ENCODE measurements at regions not wholly inside any gene's neighbourhood (a gene's known extent, or its start where the extent isn't known, plus 50 kb on each side); places are given as distances from the start of the nearest gene placed in this dataset.
"Not testable (repeated sequence)": the region's sequence is repeated elsewhere in the genome, so short reads cannot be mapped to it uniquely, and the experiment has no call there.

GRCh38 chr5:12658871-12659446 lies 754.7 kb upstream of the CTNND2 start:
- DNase-seq = no peak

- DNase-seq = not testable (repeated sequence)
Observed at GRCh38 chr5:12657914-12658474, 753.7 kb upstream of the CTNND2 start.

- no peak for DNase-seq
Observed at GRCh38 chr5:12655675-12656074, 751.4 kb upstream of the CTNND2 start.

- DNase-seq = no peak
Observed at GRCh38 chr5:12652201-12652600, 748.0 kb upstream of the CTNND2 start.

GRCh38 chr5:12648558-12648957 lies 744.3 kb upstream of the CTNND2 start:
- DNase-seq = no peak

GRCh38 chr5:12647613-12648012 lies 743.4 kb upstream of the CTNND2 start:
- no peak for DNase-seq

GRCh38 chr5:12645582-12645981 lies 741.3 kb upstream of the CTNND2 start:
- no peak for DNase-seq

- DNase-seq = no peak
Observed at GRCh38 chr5:12636209-12636608, 732.0 kb upstream of the CTNND2 start.

GRCh38 chr5:12626556-12626955 lies 722.3 kb upstream of the CTNND2 start:
- no peak for DNase-seq

GRCh38 chr5:12625667-12626263 lies 721.5 kb upstream of the CTNND2 start:
- DNase-seq = no peak

GRCh38 chr5:12624776-12625560 lies 720.7 kb upstream of the CTNND2 start:
- DNase-seq = no peak

GRCh38 chr5:12623408-12623807 lies 719.2 kb upstream of the CTNND2 start:
- DNase-seq = no peak

- DNase-seq = no peak
Observed at GRCh38 chr5:12616093-12616492, 711.8 kb upstream of the CTNND2 start.

- DNase-seq = no peak
Observed at GRCh38 chr5:12615141-12615820, 711.0 kb upstream of the CTNND2 start.

- no peak for DNase-seq
Observed at GRCh38 chr5:12614608-12615007, 710.4 kb upstream of the CTNND2 start.

- DNase-seq = no peak
Observed at GRCh38 chr5:12611132-12611531, 706.9 kb upstream of the CTNND2 start.

GRCh38 chr5:12607817-12608216 lies 703.6 kb upstream of the CTNND2 start:
- not testable (repeated sequence) for DNase-seq

GRCh38 chr5:12592228-12592627 lies 688.0 kb upstream of the CTNND2 start:
- DNase-seq = no peak

- DNase-seq = no peak
Observed at GRCh38 chr5:12586406-12586805, 682.2 kb upstream of the CTNND2 start.

GRCh38 chr5:12578803-12579202 lies 674.6 kb upstream of the CTNND2 start:
- DNase-seq = not testable (repeated sequence)

GRCh38 chr5:12576953-12577352 lies 672.7 kb upstream of the CTNND2 start:
- DNase-seq = not testable (repeated sequence)

Measured in renal pelvis (tissue), 1 donor.